ENCODE measurements at regions not wholly inside any gene's neighbourhood (a gene's known extent, or its start where the extent isn't known, plus 50 kb on each side); places are given as distances from the start of the nearest gene placed in this dataset.
"Not testable (repeated sequence)": the region's sequence is repeated elsewhere in the genome, so short reads cannot be mapped to it uniquely, and the experiment has no call there.

GRCh38 chr11:37141707-37142106, 543.7 kb upstream of the RAG2 start:
- DNase-seq = no peak
- TF ChIP-seq POLR2A (IDR thresholded peaks at IDR 0.05) = no peak
- TF ChIP-seq CTCF (IDR thresholded peaks at IDR 0.05) = no peak
- 82 to 85% methylated on average over 5 of the region's 5 CpGs for WGBS, 2 donors
- no peaks in the 10 kb centered on the region for H3K36me3 ChIP-seq
- H3K27ac ChIP-seq = no peak overlapping the region
- H3K9me3 ChIP-seq = no peaks in the 10 kb centered on the region
- no peak overlapping the region for H3K4me3 ChIP-seq (replicated peaks in 1 of 3)
- no peaks in the 10 kb centered on the region for H3K27me3 ChIP-seq
- no peaks in the 10 kb centered on the region for H3K4me1 ChIP-seq
- intact Hi-C loops (cut with DNase I) = no loop called here

GRCh38 chr11:37135606-37136005, 537.6 kb upstream of the RAG2 start:
- H3K4me3 ChIP-seq (replicated peaks in 1 of 3); H3K4me1 ChIP-seq; DNase-seq; H3K27ac ChIP-seq; H3K27me3 ChIP-seq; H3K36me3 ChIP-seq; intact Hi-C loops (cut with DNase I); H3K9me3 ChIP-seq: not testable (repeated sequence)
- 83 to 86% methylated on average over 6 of the region's 6 CpGs for WGBS, 2 donors

- DNase-seq = no peak
- H3K4me1 ChIP-seq = no peaks in the 10 kb centered on the region
- no peaks in the 10 kb centered on the region for H3K27me3 ChIP-seq
- no peaks in the 10 kb centered on the region for H3K36me3 ChIP-seq
- H3K9me3 ChIP-seq = no peaks in the 10 kb centered on the region
- 54 to 57% methylated on average over 2 of the region's 2 CpGs for WGBS, 2 donors
- TF ChIP-seq POLR2A (IDR thresholded peaks at IDR 0.05) = no peak
- no peak for TF ChIP-seq CTCF (IDR thresholded peaks at IDR 0.05)
- H3K4me3 ChIP-seq (replicated peaks in 1 of 3) = no peak overlapping the region
- intact Hi-C loops (cut with DNase I) = no loop called here
- H3K27ac ChIP-seq = no peak overlapping the region
Observed at GRCh38 chr11:37134637-37135036, 536.6 kb upstream of the RAG2 start.

- 46 to 49% methylated on average over 2 of the region's 2 CpGs for WGBS, 2 donors
- intact Hi-C loops (cut with DNase I) = no loop called here
- H3K27me3 ChIP-seq = no peaks in the 10 kb centered on the region
- H3K27ac ChIP-seq = no peak overlapping the region
- no peak overlapping the region for H3K4me3 ChIP-seq (replicated peaks in 1 of 3)
- H3K36me3 ChIP-seq = no peaks in the 10 kb centered on the region
- DNase-seq = no peak
- TF ChIP-seq POLR2A (IDR thresholded peaks at IDR 0.05) (no peak), CTCF (IDR thresholded peaks at IDR 0.05) (no peak)
- H3K9me3 ChIP-seq = no peaks in the 10 kb centered on the region
- no peaks in the 10 kb centered on the region for H3K4me1 ChIP-seq
Observed at GRCh38 chr11:37124384-37124783, 526.3 kb upstream of the RAG2 start.

- Histone ChIP-seq H3K27ac (no peak overlapping the region), H3K4me1 (no peaks in the 10 kb centered on the region), H3K9me3 (no peaks in the 10 kb centered on the region), H3K27me3 (no peaks in the 10 kb centered on the region), H3K36me3 (no peaks in the 10 kb centered on the region), H3K4me3 (replicated peaks in 1 of 3) (no peak overlapping the region)
- intact Hi-C loops (cut with DNase I) = no loop called here
- TF ChIP-seq POLR2A (IDR thresholded peaks at IDR 0.05) (no peak), CTCF (IDR thresholded peaks at IDR 0.05) (no peak)
- DNase-seq = no peak
Observed at GRCh38 chr11:37115963-37116362, 517.9 kb upstream of the RAG2 start.

GRCh38 chr11:37110385-37110784, 512.3 kb upstream of the RAG2 start:
- no peak for TF ChIP-seq CTCF (IDR thresholded peaks at IDR 0.05)
- no peak for TF ChIP-seq POLR2A (IDR thresholded peaks at IDR 0.05)
- Histone ChIP-seq H3K9me3 (no peaks in the 10 kb centered on the region), H3K27ac (no peak overlapping the region), H3K27me3 (no peaks in the 10 kb centered on the region), H3K4me3 (replicated peaks in 1 of 3) (no peak overlapping the region), H3K4me1 (no peaks in the 10 kb centered on the region), H3K36me3 (no peaks in the 10 kb centered on the region)
- DNase-seq = no peak
- intact Hi-C loops (cut with DNase I) = no loop called here
- WGBS, 2 donors = 38 to 61% methylated on average over 4 of the region's 4 CpGs
